Fibroblast of upper back skin (primary cell): ENCODE measurements at regions not wholly inside any gene's neighbourhood (a gene's known extent, or its start where the extent isn't known, plus 50 kb on each side); places are given as distances from the start of the nearest gene placed in this dataset.
"Not testable (repeated sequence)": the region's sequence is repeated elsewhere in the genome, so short reads cannot be mapped to it uniquely, and the experiment has no call there.

Experiments
- DNase-seq: peaks from one replicate; pipeline ENCODE4 v3.0.0-alpha.2; 2013

DNA sequence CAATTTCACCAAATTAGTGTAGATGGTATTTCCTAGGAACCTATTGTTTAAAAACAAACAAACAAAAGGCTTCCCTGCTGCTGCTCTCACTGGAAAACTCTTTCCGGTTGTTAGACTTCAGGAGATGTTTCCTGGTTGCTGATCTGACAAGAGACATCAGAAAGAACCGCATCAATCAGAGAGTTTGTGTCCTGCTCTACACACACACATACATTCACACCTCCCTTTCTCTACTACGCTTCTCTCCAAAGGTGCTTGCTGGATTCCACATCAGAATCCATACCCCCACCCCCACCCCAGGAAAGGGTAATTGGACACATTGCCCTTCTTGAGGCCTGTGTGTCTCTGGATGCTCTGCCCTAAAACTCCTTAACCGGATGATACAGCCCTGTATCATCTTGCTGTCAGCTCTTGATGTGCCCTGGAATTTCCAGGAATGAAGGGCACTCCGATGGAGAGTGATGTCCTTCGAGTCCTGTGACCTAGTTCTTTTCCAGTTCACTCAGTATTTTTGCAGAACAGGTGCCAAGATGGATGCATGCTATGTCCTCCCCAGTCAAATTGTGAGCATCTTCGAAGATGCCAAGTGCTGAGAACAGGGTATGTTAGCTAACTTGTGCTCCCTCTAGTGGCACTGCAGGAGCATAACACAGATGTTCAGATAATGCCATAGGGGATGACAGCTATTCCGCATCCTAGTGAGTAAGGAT lies 113.7 kb upstream of the SLC35F3 start:
- DNase-seq, result peak; percentile 57

- DNase-seq, result no peak
Observed at GRCh38 chr1:233791372-233791703, 113.1 kb upstream of the SLC35F3 start.

DNA sequence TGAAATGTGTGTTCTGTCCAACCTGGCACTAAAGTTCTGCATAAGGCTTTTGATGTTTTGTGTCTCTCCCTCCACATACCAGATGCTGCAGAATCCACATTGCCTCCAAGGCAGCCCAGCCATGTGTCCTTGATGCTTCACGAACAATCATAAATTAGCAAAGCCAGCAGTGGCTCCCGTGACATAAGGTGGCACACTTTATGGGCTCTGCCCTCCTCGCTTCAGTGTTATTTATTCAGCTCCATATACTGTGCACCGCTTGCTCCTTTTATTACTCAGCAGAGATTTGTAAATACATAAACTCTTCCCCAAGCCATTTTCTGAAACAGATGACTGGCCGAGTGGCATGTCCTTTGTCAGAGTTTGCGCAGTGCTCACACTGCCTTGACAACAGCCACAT lies 112.8 kb upstream of the SLC35F3 start:
- DNase-seq, result no peak

GRCh38 chr1:233794863-233795262 lies 109.6 kb upstream of the SLC35F3 start:
- DNase-seq, result no peak

- DNase-seq, result no peak
Observed at GRCh38 chr1:233796146-233796783, 108.2 kb upstream of the SLC35F3 start.

GRCh38 chr1:233802611-233803010 lies 101.9 kb upstream of the SLC35F3 start:
- no peak for DNase-seq

- no peak for DNase-seq
Observed at GRCh38 chr1:233805786-233806185, 98.7 kb upstream of the SLC35F3 start.

GRCh38 chr1:233815357-233815756 lies 89.1 kb upstream of the SLC35F3 start:
- DNase-seq, result no peak

DNA sequence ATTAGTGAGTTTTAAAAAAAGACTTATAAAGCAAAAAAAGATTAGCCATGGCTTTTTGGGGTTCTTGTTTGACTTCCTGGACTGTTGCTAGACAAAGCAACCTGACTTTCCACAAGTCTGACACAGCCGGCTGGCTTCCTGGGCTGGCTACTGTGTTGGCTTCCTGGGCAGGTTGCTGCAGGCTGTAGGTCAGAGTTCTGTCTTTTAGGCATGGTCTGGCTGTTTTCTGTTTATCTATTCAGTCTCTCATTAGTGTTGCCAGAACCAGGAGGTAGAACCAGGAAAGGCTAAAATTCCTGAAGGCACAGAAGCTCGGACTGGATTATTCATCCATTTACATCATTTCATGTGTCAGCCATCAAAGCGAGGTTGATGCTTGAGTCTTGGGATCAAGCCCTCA lies 88.6 kb upstream of the SLC35F3 start:
- DNase-seq, result no peak

GRCh38 chr1:233816348-233816747 lies 88.1 kb upstream of the SLC35F3 start:
- no peak for DNase-seq

GRCh38 chr1:233819042-233819441 lies 85.4 kb upstream of the SLC35F3 start:
- DNase-seq, result no peak

GRCh38 chr1:233824179-233824578 lies 80.3 kb upstream of the SLC35F3 start:
- DNase-seq, result not testable (repeated sequence)

GRCh38 chr1:233827937-233828336 lies 76.5 kb upstream of the SLC35F3 start:
- DNase-seq, result not testable (repeated sequence)

DNA sequence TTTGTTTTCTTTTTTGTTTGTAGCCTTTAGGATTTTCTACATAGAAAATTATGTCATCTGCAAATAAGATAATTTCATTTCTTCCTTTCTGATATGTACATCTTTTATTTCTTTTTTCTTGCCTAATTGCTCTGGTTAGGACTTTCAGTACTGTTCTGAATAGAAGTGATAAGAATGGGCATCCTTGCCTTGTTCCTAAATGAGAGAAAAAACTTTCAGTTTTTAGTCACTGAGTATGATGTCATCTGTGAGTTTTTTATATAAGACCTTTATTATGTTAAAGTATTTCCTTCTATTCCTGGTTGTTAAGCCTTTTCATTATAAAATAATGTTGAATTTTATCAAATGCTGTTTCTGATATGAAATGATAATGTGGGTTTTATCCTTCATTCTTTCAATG lies 76.0 kb upstream of the SLC35F3 start:
- DNase-seq, result no peak

DNA sequence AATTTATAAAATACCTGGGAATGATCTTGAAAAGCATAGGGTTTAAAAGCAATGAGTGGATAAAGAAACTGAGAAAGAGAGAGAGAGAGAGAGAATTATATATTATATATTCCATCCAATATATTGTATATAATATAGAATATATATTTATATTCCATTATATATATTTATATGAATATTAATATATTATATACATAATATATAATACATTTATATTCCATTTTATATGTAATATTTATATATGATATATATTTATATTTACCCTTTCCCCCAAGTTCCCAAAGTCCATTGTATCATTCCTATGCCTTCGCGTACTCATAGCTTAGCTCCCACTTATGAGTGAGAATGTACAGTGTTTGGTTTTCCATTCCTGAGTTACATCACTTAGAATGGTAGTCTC lies 69.9 kb upstream of the SLC35F3 start:
- no peak for DNase-seq

- DNase-seq, result not testable (repeated sequence)
Observed at GRCh38 chr1:233838207-233838606, 66.3 kb upstream of the SLC35F3 start.

DNA sequence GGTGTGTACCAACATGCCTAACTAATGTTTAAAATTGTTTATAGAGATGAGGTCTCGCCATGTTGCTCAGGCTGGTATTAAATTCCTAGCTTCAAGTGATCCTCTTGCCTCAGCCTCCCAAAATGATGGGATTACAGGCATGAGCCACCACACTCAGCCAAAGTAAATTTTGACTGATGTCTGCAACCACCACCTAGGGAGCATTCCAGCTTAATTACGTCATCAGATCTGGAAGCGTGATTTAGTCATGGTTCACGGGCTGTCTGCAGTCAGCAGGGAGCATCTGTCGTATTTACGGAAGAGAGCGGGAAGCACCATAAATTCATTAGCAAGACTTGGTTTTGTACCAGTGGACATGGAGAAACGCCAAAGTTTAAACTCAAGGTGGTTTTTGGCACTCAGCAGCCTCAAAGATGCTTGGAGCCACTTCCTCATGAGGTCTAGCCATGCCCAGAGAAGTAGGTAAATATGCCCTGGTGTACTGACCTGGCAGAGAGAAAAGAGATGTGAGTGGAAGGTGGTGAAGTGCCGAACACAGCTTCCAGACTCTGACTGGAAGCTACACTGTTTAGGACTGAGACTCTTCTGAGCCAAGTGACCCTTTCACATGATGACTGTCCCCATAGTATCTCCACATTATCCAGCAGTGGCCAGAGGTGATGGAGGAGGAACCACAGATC lies 60.8 kb upstream of the SLC35F3 start:
- DNase-seq, result peak; percentile 75

DNA sequence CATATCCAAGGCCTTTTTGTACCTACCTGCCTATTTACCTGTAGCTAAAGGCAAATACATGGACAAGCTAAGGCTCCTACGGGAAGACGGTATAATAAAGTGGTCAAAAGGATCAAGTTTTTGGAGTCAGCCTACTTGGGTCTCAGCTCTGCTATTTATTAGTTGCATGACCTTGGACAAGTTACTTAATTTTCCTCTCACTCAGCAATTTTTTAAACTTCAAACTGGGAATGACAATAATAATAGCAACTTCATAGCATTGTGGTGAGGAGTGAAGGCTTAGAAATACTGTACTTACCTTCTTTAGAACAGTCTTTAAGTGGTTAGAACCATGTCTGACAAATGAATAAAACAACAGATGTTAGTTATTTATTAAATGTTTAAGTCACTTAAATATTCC lies 60.2 kb upstream of the SLC35F3 start:
- no peak for DNase-seq

DNA sequence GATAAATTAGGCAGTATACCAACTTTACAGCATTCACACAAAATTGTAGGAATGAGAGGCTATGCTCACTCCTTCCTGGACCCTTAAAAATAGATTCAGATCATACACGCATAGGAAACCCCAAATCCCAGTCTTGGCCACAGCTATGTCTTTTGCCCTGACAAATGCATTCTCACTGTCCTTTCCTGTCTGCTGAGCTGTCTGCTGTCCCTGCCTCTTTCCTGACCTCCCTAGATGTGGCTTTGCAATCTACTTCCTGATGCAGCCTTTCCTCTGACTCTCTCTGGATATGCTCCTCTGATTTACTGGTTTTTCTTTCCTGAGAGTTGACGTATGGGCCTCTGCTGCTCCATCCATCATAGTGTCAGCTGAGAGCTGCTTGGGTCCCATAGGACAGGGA lies 59.8 kb upstream of the SLC35F3 start:
- DNase-seq, result peak; percentile 54
